ENCODE measurements at regions not wholly inside any gene's neighbourhood (a gene's known extent, or its start where the extent isn't known, plus 50 kb on each side); places are given as distances from the start of the nearest gene placed in this dataset.
"Not testable (repeated sequence)": the region's sequence is repeated elsewhere in the genome, so short reads cannot be mapped to it uniquely, and the experiment has no call there.

DNA sequence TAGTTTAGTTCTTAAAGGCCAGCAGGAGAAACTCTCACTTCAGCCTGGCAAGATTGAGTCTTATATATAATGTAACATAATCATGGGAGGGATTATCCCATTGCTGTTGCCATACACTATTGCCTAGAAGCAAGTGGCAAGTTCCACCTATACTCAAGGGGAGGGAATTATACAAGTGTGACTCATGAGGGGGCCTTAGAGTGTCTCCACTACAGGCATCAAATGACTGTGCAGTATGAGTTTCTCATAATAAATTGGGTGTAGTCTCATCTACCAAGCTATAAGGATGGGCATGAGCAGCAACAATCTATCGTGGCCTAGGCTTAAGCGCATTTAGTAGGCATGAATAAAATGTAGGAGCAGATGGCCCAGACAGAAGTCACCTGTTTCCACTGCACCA is 89.1 kb upstream of the C1GALT1C1 start:
- H3K27ac ChIP-seq, result no peak overlapping the region
- 79 to 94% methylated on average over 2 of the region's 2 CpGs for WGBS, 2 donors

DNA sequence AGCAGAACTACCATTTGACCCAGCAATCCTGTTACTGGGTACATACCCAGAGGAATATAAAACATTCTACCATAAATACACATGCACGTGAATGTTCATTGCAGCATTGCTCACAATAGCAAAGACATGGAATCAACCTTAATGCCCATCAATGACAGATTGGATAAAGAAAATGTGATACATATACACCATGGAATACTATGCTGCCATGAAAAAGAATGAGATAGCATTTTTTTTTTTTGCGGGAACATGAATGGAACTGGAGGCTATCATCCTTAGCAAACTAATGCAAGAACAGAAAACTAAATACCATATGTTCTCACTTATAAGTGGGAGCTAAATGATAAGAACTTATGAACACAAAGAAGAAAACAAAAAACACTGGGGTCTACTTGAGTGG is 72.5 kb upstream of the C1GALT1C1 start:
- H3K9me3 ChIP-seq; H3K27me3 ChIP-seq; H3K4me3 ChIP-seq; intact Hi-C loops (cut with DNase I); H3K4me1 ChIP-seq; DNase-seq; H3K36me3 ChIP-seq; H3K27ac ChIP-seq: not testable (repeated sequence)
- WGBS, 2 donors, result 86 to 88% methylated on average over 2 of the region's 2 CpGs

More for the DNA sequence above, 89.1 kb upstream of the C1GALT1C1 start:
- intact Hi-C loops (cut with DNase I), result no loop called here
- H3K27me3 ChIP-seq, result no peaks in the 10 kb centered on the region
- H3K36me3 ChIP-seq, result no peaks in the 10 kb centered on the region
- H3K4me3 ChIP-seq, result no peak overlapping the region
- no peak for DNase-seq
- TF ChIP-seq, protein P1, sequence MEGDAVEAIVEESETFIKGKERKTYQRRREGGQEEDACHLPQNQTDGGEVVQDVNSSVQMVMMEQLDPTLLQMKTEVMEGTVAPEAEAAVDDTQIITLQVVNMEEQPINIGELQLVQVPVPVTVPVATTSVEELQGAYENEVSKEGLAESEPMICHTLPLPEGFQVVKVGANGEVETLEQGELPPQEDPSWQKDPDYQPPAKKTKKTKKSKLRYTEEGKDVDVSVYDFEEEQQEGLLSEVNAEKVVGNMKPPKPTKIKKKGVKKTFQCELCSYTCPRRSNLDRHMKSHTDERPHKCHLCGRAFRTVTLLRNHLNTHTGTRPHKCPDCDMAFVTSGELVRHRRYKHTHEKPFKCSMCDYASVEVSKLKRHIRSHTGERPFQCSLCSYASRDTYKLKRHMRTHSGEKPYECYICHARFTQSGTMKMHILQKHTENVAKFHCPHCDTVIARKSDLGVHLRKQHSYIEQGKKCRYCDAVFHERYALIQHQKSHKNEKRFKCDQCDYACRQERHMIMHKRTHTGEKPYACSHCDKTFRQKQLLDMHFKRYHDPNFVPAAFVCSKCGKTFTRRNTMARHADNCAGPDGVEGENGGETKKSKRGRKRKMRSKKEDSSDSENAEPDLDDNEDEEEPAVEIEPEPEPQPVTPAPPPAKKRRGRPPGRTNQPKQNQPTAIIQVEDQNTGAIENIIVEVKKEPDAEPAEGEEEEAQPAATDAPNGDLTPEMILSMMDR (IDR thresholded peaks at IDR 0.05), result no peak
- no peak for TF ChIP-seq POLR2A (IDR thresholded peaks at IDR 0.05)
- no peaks in the 10 kb centered on the region for H3K4me1 ChIP-seq
- H3K9me3 ChIP-seq, result no peaks in the 10 kb centered on the region

DNA sequence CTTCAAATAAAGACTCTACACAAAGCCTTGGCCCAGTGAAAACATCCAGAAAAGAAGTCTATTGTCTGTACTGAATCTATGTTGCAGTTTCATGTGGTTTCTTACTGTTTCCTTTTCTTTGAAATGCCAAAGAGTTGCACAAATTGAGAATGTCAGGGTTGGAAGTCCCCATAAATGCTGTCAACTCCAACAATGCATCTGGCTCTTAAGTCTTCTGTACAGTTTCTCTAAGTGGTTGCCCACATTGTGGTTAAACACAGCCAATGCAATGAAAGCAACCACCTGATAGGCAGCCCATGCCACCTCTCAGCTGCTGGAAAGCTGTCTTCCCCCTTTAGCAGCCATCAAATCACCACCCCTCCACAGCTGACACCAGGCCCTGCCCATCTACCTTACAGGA is 67.2 kb upstream of the C1GALT1C1 start:
- Histone ChIP-seq H3K27me3 (no peaks in the 10 kb centered on the region), H3K4me3 (no peak overlapping the region), H3K4me1 (no peaks in the 10 kb centered on the region), H3K9me3 (no peaks in the 10 kb centered on the region), H3K36me3 (no peaks in the 10 kb centered on the region), H3K27ac (no peak overlapping the region)
- intact Hi-C loops (cut with DNase I), result no loop called here
- no peak for DNase-seq
- TF ChIP-seq, protein P1 (IDR thresholded peaks at IDR 0.05), result no peak
- no peak for TF ChIP-seq POLR2A (IDR thresholded peaks at IDR 0.05)

DNA sequence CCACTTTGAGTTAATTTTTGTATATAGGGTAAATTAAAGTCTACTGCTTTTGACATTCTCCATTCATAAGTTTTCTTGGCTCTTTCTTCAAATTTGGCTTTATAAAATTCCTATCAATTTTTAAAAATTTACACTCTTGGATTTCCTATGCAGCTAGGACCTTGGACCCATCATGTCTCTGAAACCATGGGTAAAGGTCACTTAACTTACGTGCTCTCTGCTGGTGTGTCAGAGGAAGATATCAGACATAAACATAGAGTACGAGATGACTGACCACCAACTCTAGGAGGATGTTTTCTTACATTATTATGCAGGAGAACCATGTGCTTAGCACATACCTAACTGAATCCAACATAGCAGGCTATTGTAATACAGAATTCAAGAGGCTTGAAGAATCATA is 62.5 kb upstream of the C1GALT1C1 start:
- intact Hi-C loops (cut with DNase I), result no loop called here
- TF ChIP-seq POLR2A (IDR thresholded peaks at IDR 0.05), result no peak
- TF ChIP-seq, protein P1 (IDR thresholded peaks at IDR 0.05), result no peak
- 59 to 77% methylated on average over 2 of the region's 2 CpGs for WGBS, 2 donors
- Histone ChIP-seq H3K27ac (no peak overlapping the region), H3K36me3 (no peaks in the 10 kb centered on the region), H3K27me3 (no peaks in the 10 kb centered on the region), H3K4me1 (no peaks in the 10 kb centered on the region), H3K9me3 (no peaks in the 10 kb centered on the region), H3K4me3 (no peak overlapping the region)
- DNase-seq, result no peak

DNA sequence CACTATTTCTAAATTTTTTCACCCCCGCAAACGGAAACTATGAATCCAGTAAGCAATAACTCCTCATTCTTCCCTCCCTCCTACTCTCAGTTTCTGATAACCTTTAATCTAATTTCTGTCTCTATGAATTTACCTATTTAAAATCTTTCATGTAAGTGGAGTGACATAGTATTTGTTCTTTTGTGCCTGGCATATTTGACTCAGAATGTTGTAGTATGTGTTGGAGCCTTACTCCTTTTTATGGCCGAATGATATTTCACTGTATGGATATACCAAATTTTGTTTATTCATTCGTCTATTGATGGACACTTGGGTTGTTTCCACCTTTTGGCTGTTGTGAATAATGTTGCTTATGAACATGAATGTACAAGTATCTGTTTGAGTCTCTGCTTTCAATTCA is 61.1 kb upstream of the C1GALT1C1 start:
- TF ChIP-seq POLR2A (IDR thresholded peaks at IDR 0.05), result no peak
- TF ChIP-seq, protein P1 (IDR thresholded peaks at IDR 0.05), result no peak
- WGBS, 2 donors, result 68 to 77% methylated on average over 4 of the region's 4 CpGs

DNA sequence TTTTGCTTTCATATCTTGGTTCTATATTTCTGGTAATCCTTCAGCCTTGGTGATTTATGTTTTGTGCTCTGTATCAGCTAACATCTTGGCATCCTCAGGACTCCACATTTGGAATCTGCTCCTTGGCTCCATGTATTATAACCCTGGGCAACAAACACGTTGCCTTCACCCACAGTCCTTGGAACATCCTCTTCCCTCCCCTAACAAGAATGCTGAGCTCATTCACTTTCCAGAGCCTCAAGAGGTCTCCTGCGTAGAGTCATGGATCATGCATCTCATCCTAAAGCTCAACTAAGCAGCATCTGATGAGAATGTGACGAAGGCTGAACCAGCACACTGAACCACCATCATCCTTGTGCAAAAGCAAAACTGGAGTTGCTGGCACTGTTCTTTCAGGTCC is 60.5 kb upstream of the C1GALT1C1 start:
- WGBS, 2 donors, result 69 to 80% methylated on average over 1 to 3 of the region's 3 CpGs
- Histone ChIP-seq H3K4me1 (no peaks in the 10 kb centered on the region), H3K4me3 (no peak overlapping the region), H3K27me3 (no peaks in the 10 kb centered on the region), H3K9me3 (no peaks in the 10 kb centered on the region), H3K36me3 (no peaks in the 10 kb centered on the region), H3K27ac (no peak overlapping the region)
- intact Hi-C loops (cut with DNase I), result no loop called here
- no peak for DNase-seq
- TF ChIP-seq POLR2A (IDR thresholded peaks at IDR 0.05), result no peak
- TF ChIP-seq, protein P1 (IDR thresholded peaks at IDR 0.05), result no peak

More for the DNA sequence above, 61.1 kb upstream of the C1GALT1C1 start:
- no peak for DNase-seq
- Histone ChIP-seq H3K27ac (no peak overlapping the region), H3K27me3 (no peaks in the 10 kb centered on the region), H3K4me1 (no peaks in the 10 kb centered on the region), H3K4me3 (no peak overlapping the region), H3K9me3 (no peaks in the 10 kb centered on the region), H3K36me3 (no peaks in the 10 kb centered on the region)
- intact Hi-C loops (cut with DNase I), result no loop called here

Data from esophagus squamous epithelium (tissue), 5 donors.